ENCODE measurements at regions not wholly inside any gene's neighbourhood (a gene's known extent, or its start where the extent isn't known, plus 50 kb on each side); places are given as distances from the start of the nearest gene placed in this dataset.

GRCh38 chr4:11908205-11908604, 479.5 kb upstream of the HS3ST1 start:
- TF ChIP-seq CTCF (optimal IDR thresholded peaks at IDR 0.05 in 1 of 3, IDR thresholded peaks at IDR 0.05 in 1 of 3, conservative IDR thresholded peaks at IDR 0.05 in 1 of 3; ENCODE audit: extremely low read depth in 1 of 3, insufficient read depth in 2 of 3, low read length in 3 of 3) (no peak), EZH2 (IDR thresholded peaks at IDR 0.05; ENCODE audit: low read length) (no peak)

Measured in keratinocyte (primary cell).